ENCODE measurements at regions not wholly inside any gene's neighbourhood (a gene's known extent, or its start where the extent isn't known, plus 50 kb on each side); places are given as distances from the start of the nearest gene placed in this dataset.

- H3K27ac ChIP-seq (ENCODE audit: low read depth in 1 of 2, low read length in 2 of 2): no peak overlapping the region
- DNase-seq (ENCODE audit: low spot score): no peak
- H3K36me3 ChIP-seq (ENCODE audit: control insufficient read depth in 4 of 4, insufficient read depth in 3 of 4, low read depth in 1 of 4, low read length in 3 of 4): no peaks in the 10 kb centered on the region
- H3K9me3 ChIP-seq (ENCODE audit: control insufficient read depth in 4 of 4, low read length in 3 of 4): no peaks in the 10 kb centered on the region
- WGBS: 74% methylated on average over 16 of the region's 16 CpGs
- H3K4me1 ChIP-seq (ENCODE audit: control insufficient read depth in 4 of 4, insufficient read depth in 4 of 4, low read length in 3 of 4): no peaks in the 10 kb centered on the region
- no peak overlapping the region for H3K9ac ChIP-seq (ENCODE audit: low read depth in 1 of 2, low read length in 2 of 2)
- H3K27me3 ChIP-seq (ENCODE audit: control insufficient read depth in 4 of 4, insufficient read depth in 4 of 4, low read length in 3 of 4): no peaks in the 10 kb centered on the region
- TF ChIP-seq YY1 (IDR thresholded peaks at IDR 0.05) (no peak), RXRA (IDR thresholded peaks at IDR 0.05) (no peak), HNF4A (conservative IDR thresholded peaks at IDR 0.05) (no peak), ZBTB33 (IDR thresholded peaks at IDR 0.05) (no peak), RAD21 (IDR thresholded peaks at IDR 0.05) (no peak), SP1 (IDR thresholded peaks at IDR 0.05) (no peak), FOXA2 (IDR thresholded peaks at IDR 0.05) (no peak)
- no peak overlapping the region for H3K4me3 ChIP-seq (ENCODE audit: low read depth in 1 of 3, low read length in 3 of 3)
Measured at GRCh38 chr20:53752971-53753879, 159.6 kb upstream of the ZNF217 start.

DNA sequence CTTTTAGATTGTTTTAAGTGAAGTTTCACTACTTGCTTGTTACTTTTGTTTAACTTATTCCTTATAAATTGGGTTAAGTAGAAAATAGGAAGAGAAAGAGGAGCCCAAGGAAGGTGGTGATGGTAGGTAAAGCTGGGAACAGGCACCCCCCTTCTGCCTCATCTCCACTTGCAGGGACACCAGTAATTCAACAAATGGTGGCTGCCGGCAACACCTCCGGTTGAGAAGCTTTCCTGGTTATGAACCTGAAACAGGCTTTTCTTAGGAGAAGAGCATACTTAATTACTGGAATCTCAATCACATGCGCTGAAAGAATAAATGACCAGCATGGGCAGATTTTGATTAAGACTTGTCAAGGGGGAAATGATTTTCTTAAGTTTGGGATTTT lies 158.9 kb upstream of the ZNF217 start:
- 98% methylated on average over 3 of the region's 3 CpGs for WGBS

More for the DNA sequence above, 158.9 kb upstream of the ZNF217 start:
- Histone ChIP-seq H3K9ac (ENCODE audit: low read depth in 1 of 2, low read length in 2 of 2) (no peak overlapping the region), H3K27ac (ENCODE audit: low read depth in 1 of 2, low read length in 2 of 2) (no peak overlapping the region), H3K4me3 (ENCODE audit: low read depth in 1 of 3, low read length in 3 of 3) (no peak overlapping the region), H3K27me3 (ENCODE audit: control insufficient read depth in 4 of 4, insufficient read depth in 4 of 4, low read length in 3 of 4) (no peaks in the 10 kb centered on the region), H3K9me3 (ENCODE audit: control insufficient read depth in 4 of 4, low read length in 3 of 4) (no peaks in the 10 kb centered on the region), H3K4me1 (ENCODE audit: control insufficient read depth in 4 of 4, insufficient read depth in 4 of 4, low read length in 3 of 4) (no peaks in the 10 kb centered on the region), H3K36me3 (ENCODE audit: control insufficient read depth in 4 of 4, insufficient read depth in 3 of 4, low read depth in 1 of 4, low read length in 3 of 4) (no peaks in the 10 kb centered on the region)
- no peak for TF ChIP-seq RAD21 (IDR thresholded peaks at IDR 0.05)
- TF ChIP-seq EGR1 (IDR thresholded peaks at IDR 0.05; ENCODE audit: low read depth in 2 of 2): no peak
- TF ChIP-seq MAX (IDR thresholded peaks at IDR 0.05): no peak
- no peak for TF ChIP-seq HNF4A (conservative IDR thresholded peaks at IDR 0.05)
- TF ChIP-seq TAF1 (conservative IDR thresholded peaks at IDR 0.05): no peak
- no peak for TF ChIP-seq HNF4G (IDR thresholded peaks at IDR 0.05)
- no peak for TF ChIP-seq GABPA (IDR thresholded peaks at IDR 0.05 in 1 of 2, conservative IDR thresholded peaks at IDR 0.05 in 1 of 2)
- no peak for TF ChIP-seq SP1 (IDR thresholded peaks at IDR 0.05)
- no peak for TF ChIP-seq RXRA (IDR thresholded peaks at IDR 0.05)
- TF ChIP-seq YY1 (IDR thresholded peaks at IDR 0.05): no peak
- no peak for TF ChIP-seq FOXA1 (IDR thresholded peaks at IDR 0.05)
- TF ChIP-seq, protein P1, sequence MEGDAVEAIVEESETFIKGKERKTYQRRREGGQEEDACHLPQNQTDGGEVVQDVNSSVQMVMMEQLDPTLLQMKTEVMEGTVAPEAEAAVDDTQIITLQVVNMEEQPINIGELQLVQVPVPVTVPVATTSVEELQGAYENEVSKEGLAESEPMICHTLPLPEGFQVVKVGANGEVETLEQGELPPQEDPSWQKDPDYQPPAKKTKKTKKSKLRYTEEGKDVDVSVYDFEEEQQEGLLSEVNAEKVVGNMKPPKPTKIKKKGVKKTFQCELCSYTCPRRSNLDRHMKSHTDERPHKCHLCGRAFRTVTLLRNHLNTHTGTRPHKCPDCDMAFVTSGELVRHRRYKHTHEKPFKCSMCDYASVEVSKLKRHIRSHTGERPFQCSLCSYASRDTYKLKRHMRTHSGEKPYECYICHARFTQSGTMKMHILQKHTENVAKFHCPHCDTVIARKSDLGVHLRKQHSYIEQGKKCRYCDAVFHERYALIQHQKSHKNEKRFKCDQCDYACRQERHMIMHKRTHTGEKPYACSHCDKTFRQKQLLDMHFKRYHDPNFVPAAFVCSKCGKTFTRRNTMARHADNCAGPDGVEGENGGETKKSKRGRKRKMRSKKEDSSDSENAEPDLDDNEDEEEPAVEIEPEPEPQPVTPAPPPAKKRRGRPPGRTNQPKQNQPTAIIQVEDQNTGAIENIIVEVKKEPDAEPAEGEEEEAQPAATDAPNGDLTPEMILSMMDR (IDR thresholded peaks at IDR 0.05; ENCODE audit: low read depth, low read length, missing input control): no peak
- no peak for TF ChIP-seq ZBTB33 (IDR thresholded peaks at IDR 0.05)
- TF ChIP-seq, protein P2, sequence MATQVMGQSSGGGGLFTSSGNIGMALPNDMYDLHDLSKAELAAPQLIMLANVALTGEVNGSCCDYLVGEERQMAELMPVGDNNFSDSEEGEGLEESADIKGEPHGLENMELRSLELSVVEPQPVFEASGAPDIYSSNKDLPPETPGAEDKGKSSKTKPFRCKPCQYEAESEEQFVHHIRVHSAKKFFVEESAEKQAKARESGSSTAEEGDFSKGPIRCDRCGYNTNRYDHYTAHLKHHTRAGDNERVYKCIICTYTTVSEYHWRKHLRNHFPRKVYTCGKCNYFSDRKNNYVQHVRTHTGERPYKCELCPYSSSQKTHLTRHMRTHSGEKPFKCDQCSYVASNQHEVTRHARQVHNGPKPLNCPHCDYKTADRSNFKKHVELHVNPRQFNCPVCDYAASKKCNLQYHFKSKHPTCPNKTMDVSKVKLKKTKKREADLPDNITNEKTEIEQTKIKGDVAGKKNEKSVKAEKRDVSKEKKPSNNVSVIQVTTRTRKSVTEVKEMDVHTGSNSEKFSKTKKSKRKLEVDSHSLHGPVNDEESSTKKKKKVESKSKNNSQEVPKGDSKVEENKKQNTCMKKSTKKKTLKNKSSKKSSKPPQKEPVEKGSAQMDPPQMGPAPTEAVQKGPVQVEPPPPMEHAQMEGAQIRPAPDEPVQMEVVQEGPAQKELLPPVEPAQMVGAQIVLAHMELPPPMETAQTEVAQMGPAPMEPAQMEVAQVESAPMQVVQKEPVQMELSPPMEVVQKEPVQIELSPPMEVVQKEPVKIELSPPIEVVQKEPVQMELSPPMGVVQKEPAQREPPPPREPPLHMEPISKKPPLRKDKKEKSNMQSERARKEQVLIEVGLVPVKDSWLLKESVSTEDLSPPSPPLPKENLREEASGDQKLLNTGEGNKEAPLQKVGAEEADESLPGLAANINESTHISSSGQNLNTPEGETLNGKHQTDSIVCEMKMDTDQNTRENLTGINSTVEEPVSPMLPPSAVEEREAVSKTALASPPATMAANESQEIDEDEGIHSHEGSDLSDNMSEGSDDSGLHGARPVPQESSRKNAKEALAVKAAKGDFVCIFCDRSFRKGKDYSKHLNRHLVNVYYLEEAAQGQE (IDR thresholded peaks at IDR 0.05): no peak
- TF ChIP-seq FOXA2 (IDR thresholded peaks at IDR 0.05): no peak
- TF ChIP-seq JUND (IDR thresholded peaks at IDR 0.05): no peak
- TF ChIP-seq NR2F2 (IDR thresholded peaks at IDR 0.05): no peak
- no peak for TF ChIP-seq ATF3 (IDR thresholded peaks at IDR 0.05)
- DNase-seq (ENCODE audit: low spot score): no peak

Measured in liver (tissue), 8 donors.